ENCODE measurements at regions not wholly inside any gene's neighbourhood (a gene's known extent, or its start where the extent isn't known, plus 50 kb on each side); places are given as distances from the start of the nearest gene placed in this dataset.

DNA sequence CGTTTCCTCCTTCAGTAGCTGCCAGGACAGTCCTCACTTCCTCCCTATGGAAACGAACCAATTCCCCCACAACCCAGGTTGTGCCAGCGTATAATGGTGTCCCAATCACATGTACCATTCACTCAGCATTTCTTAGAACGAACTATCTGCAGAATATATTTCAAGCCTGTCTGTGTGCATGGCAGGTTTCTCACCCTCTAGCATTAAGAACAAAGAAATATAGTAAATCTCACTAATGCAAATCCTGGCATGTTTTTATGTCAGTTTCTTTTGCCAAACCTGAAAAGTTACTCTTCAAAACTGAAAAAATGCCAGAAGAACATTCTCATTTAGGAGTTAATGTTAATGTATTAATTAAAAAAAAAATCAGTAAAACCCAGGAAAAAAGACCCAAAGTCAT lies 405.9 kb upstream of the KLF6 start:
- TF ChIP-seq, protein P1, sequence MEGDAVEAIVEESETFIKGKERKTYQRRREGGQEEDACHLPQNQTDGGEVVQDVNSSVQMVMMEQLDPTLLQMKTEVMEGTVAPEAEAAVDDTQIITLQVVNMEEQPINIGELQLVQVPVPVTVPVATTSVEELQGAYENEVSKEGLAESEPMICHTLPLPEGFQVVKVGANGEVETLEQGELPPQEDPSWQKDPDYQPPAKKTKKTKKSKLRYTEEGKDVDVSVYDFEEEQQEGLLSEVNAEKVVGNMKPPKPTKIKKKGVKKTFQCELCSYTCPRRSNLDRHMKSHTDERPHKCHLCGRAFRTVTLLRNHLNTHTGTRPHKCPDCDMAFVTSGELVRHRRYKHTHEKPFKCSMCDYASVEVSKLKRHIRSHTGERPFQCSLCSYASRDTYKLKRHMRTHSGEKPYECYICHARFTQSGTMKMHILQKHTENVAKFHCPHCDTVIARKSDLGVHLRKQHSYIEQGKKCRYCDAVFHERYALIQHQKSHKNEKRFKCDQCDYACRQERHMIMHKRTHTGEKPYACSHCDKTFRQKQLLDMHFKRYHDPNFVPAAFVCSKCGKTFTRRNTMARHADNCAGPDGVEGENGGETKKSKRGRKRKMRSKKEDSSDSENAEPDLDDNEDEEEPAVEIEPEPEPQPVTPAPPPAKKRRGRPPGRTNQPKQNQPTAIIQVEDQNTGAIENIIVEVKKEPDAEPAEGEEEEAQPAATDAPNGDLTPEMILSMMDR (conservative IDR thresholded peaks at IDR 0.05; ENCODE audit: low read depth, low read length) = no peak
- no peak for TF ChIP-seq EZH2 (IDR thresholded peaks at IDR 0.05; ENCODE audit: low read length, unreplicated experiment)
- TF ChIP-seq EZH2phosphoT487 (IDR thresholded peaks at IDR 0.05; ENCODE audit: borderline replicate concordance, low read length) = no peak
- DNase-seq = no peak
- CTCF ChIA-PET = no interaction called here
- Histone ChIP-seq H3K4me2 (ENCODE audit: low read length) (peak overlapping the region; percentile 34; the same call in 1 of the 2 replicates), H3K27ac (ENCODE audit: low read length) (peak overlapping the region; percentile 98), H4K20me1 (ENCODE audit: low read length) (no peaks in the 10 kb centered on the region), H2AFZ (ENCODE audit: low read length) (no peak overlapping the region), H3K36me3 (ENCODE audit: low read depth, low read length) (no peaks in the 10 kb centered on the region), H3K9me3 (ENCODE audit: low read length) (no peaks in the 10 kb centered on the region), H3K4me3 (ENCODE audit: low read length) (no peak overlapping the region), H3F3A (ENCODE audit: low read length, unreplicated experiment) (peaks cover 5% of the 10 kb centered on the region), H3K9ac (ENCODE audit: low read length) (peak overlapping the region; percentile 86), H3K27me3 (ENCODE audit: low read length) (no peaks in the 10 kb centered on the region), H3K9me2 (replicated peaks; ENCODE audit: low read length) (no peaks in the 10 kb centered on the region), H3K79me2 (ENCODE audit: low read length) (no peaks in the 10 kb centered on the region), H3K4me1 (ENCODE audit: insufficient read depth, low read length) (peaks cover 37% of the 10 kb centered on the region)
- POLR2A ChIA-PET (ENCODE audit: unreplicated experiment) = no interaction called here
- intact Hi-C loops (cut with micrococcal nuclease) = loop anchor here (1.0 to 10.0 kb wide), 8 partner anchors 54 to 724 kb away; no protein-coding TSS in a partner anchor
- TSS peak; percentile 71 for BruUV-seq (replicated peaks)
- no peak for ATAC-seq

DNA sequence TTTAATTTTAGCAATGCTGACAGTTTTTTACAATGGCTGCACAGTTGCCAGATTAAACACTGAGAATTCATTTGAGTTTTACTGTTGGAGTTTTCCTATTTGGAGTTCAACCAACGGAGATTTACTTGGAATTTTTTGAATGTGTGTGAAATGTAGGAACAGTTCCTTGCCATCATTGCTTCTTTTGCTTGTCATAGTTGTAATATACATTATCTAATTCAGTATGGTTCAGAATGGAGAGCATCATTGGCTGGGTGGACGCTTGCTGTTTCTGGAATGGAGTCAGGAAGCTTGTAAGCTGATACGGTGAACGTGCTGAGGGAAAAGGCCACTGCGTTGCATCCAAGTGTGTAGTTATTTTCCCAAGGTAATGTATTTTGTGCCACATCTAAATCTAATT lies 404.3 kb upstream of the KLF6 start:
- intact Hi-C loops (cut with micrococcal nuclease) = no loop called here
- CTCF ChIA-PET = no interaction called here
- Histone ChIP-seq H3K27ac (ENCODE audit: low read length) (no peak overlapping the region), H3K36me3 (ENCODE audit: low read depth, low read length) (no peaks in the 10 kb centered on the region), H2AFZ (ENCODE audit: low read length) (no peak overlapping the region), H3F3A (ENCODE audit: low read length, unreplicated experiment) (no peaks in the 10 kb centered on the region), H3K9me2 (replicated peaks; ENCODE audit: low read length) (no peaks in the 10 kb centered on the region), H4K20me1 (ENCODE audit: low read length) (no peaks in the 10 kb centered on the region), H3K4me2 (ENCODE audit: low read length) (no peak overlapping the region), H3K4me1 (ENCODE audit: insufficient read depth, low read length) (peaks cover 28% of the 10 kb centered on the region), H3K9ac (ENCODE audit: low read length) (no peak overlapping the region), H3K9me3 (ENCODE audit: low read length) (no peaks in the 10 kb centered on the region), H3K4me3 (ENCODE audit: low read length) (no peak overlapping the region), H3K79me2 (ENCODE audit: low read length) (no peaks in the 10 kb centered on the region), H3K27me3 (ENCODE audit: low read length) (no peaks in the 10 kb centered on the region)
- POLR2A ChIA-PET (ENCODE audit: unreplicated experiment) = no interaction called here
- BruUV-seq (replicated peaks) = no TSS peak
- TF ChIP-seq EZH2phosphoT487 (IDR thresholded peaks at IDR 0.05; ENCODE audit: borderline replicate concordance, low read length) (no peak), EZH2 (IDR thresholded peaks at IDR 0.05; ENCODE audit: low read length, unreplicated experiment) (no peak)
- TF ChIP-seq, protein P1 (conservative IDR thresholded peaks at IDR 0.05; ENCODE audit: low read depth, low read length) = no peak
- ATAC-seq (no peak), DNase-seq (no peak)

DNA sequence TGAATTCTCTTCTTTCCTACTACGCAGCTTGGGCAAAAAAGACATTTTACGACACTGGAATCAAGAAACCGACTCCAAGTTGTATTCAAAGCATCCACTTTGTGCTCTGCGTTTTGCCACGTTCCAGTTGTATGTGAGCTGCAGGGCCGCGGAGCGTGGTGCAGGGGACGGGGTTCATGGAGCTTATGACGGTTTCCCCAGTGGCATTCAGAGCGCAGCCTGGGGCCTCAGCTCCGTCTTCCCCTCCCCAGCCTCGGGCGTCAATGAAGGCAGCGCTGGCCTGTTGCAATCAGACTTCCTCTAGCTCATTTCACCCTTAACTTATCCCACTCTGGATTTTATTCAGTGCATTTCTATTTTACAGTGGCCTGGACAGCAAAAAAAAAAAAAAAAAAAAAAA lies 403.4 kb upstream of the KLF6 start:
- intact Hi-C loops (cut with micrococcal nuclease) = no loop called here
- Histone ChIP-seq H3K4me2 (ENCODE audit: low read length) (no peak overlapping the region), H3K9ac (ENCODE audit: low read length) (no peak overlapping the region), H3K4me3 (ENCODE audit: low read length) (no peak overlapping the region), H3F3A (ENCODE audit: low read length, unreplicated experiment) (no peaks in the 10 kb centered on the region), H4K20me1 (ENCODE audit: low read length) (no peaks in the 10 kb centered on the region), H2AFZ (ENCODE audit: low read length) (no peak overlapping the region), H3K27me3 (ENCODE audit: low read length) (no peaks in the 10 kb centered on the region), H3K9me2 (replicated peaks; ENCODE audit: low read length) (no peaks in the 10 kb centered on the region), H3K9me3 (ENCODE audit: low read length) (no peaks in the 10 kb centered on the region), H3K27ac (ENCODE audit: low read length) (no peak overlapping the region), H3K79me2 (ENCODE audit: low read length) (no peaks in the 10 kb centered on the region), H3K36me3 (ENCODE audit: low read depth, low read length) (no peaks in the 10 kb centered on the region), H3K4me1 (ENCODE audit: insufficient read depth, low read length) (peaks cover 24% of the 10 kb centered on the region)
- ATAC-seq (no peak), DNase-seq (no peak)
- ChIA-PET CTCF (no interaction called here), POLR2A (ENCODE audit: unreplicated experiment) (no interaction called here)
- TF ChIP-seq EZH2phosphoT487 (IDR thresholded peaks at IDR 0.05; ENCODE audit: borderline replicate concordance, low read length) (no peak), EZH2 (IDR thresholded peaks at IDR 0.05; ENCODE audit: low read length, unreplicated experiment) (no peak)
- TF ChIP-seq, protein P1 (conservative IDR thresholded peaks at IDR 0.05; ENCODE audit: low read depth, low read length) = no peak
- no TSS peak for BruUV-seq (replicated peaks)

Measured in PC-3 (cell line).